Thyroid gland (tissue), 4 donors: ENCODE measurements at regions not wholly inside any gene's neighbourhood (a gene's known extent, or its start where the extent isn't known, plus 50 kb on each side); places are given as distances from the start of the nearest gene placed in this dataset.
A peak's percentile ranks its signal among the peaks of the same experiment; 100 is the strongest.

Experiments used
- DNase-seq, 2 donors: peaks; one replicate each; pipeline ENCODE4 v3.0.0-alpha.2; 2019
- H3K27ac ChIP-seq, 3 donors: fragments of 200-600 bp; sonication (generic); 1 replicate in 2 of 3; 2 replicates in 1 of 3; pipeline ENCODE4 v1.5.1; 2016 to 2019; ENCODE audit warnings: mild to moderate bottlenecking in 1 of 3, moderate library complexity in 1 of 3
- H3K27me3 ChIP-seq: fragments of 200-600 bp; sonication (generic); one replicate; pipeline ENCODE4 v1.5.1; 2019
- H3K36me3 ChIP-seq, 2 donors: fragments of 200-600 bp; sonication (generic); one replicate each; pipeline ENCODE4 v1.5.1; 2016 to 2019
- H3K4me1 ChIP-seq, 2 donors: fragments of 200-600 bp; sonication (generic); one replicate each; pipeline ENCODE4 v1.5.1; 2017 to 2019
- H3K4me3 ChIP-seq, 3 donors: fragments of 200-600 bp; sonication (generic); replicated peaks in 1 of 3; 1 replicate in 2 of 3; 2 replicates in 1 of 3; pipeline ENCODE4 v1.5.1; 2016; ENCODE audit warnings: mild to moderate bottlenecking in 1 of 3
- H3K9me3 ChIP-seq: fragments of 200-600 bp; sonication (generic); one replicate; pipeline ENCODE4 v1.5.1; 2017
- CTCF ChIP-seq, 6 experiments: fragments of 200-600 bp in 3 of 6; fragments of 450-650 bp in 3 of 6; sonication (generic) in 3 of 6; IDR thresholded peaks; one replicate each; pipeline ENCODE4 v1.5.1; 2016 to 2019; ENCODE audit warnings: antibody characterized with exemption in 6 of 6, mild to moderate bottlenecking in 2 of 6, inconsistent platforms in 1 of 6, moderate library complexity in 1 of 6
- POLR2A ChIP-seq, 2 donors: fragments of 450-650 bp; IDR thresholded peaks; one replicate each; pipeline ENCODE4 v1.6.1; 2017; ENCODE audit warnings: antibody characterized with exemption in 2 of 2, mild to moderate bottlenecking in 2 of 2, moderate library complexity in 1 of 2
- WGBS, 2 donors: methylation state at CpG; one replicate each; pipeline ENCODE4 v1.1.5; 2017; 5-methylcytosine and 5-hydroxymethylcytosine counted together
- intact Hi-C: fragments of 100-400 bp; cut with DNase I; formaldehyde crosslinking; loops from one replicate; pipeline ENCODE4 v1.15.1; 2023

- Histone ChIP-seq H3K27me3 (no peaks in the 10 kb centered on the region), H3K4me1 (no peaks in the 10 kb centered on the region), H3K36me3 (no peaks in the 10 kb centered on the region), H3K9me3 (no peaks in the 10 kb centered on the region), H3K4me3 (no peak overlapping the region), H3K27ac (no peak overlapping the region)
- intact Hi-C loops, result no loop called here
- WGBS, 2 donors, result 84 to 90% methylated on average over 7 of the region's 7 CpGs
- DNase-seq, result no peak
- no peak for TF ChIP-seq POLR2A (IDR thresholded peaks at IDR 0.05)
- no peak for TF ChIP-seq CTCF (IDR thresholded peaks at IDR 0.05)
Measured at GRCh38 chr3:144912968-144913367, 941.3 kb downstream of the DIPK2A start.

- TF ChIP-seq CTCF (IDR thresholded peaks at IDR 0.05) (no peak), POLR2A (IDR thresholded peaks at IDR 0.05) (no peak)
- Histone ChIP-seq H3K9me3 (no peaks in the 10 kb centered on the region), H3K4me3 (no peak overlapping the region), H3K27ac (no peak overlapping the region), H3K36me3 (no peaks in the 10 kb centered on the region), H3K27me3 (no peaks in the 10 kb centered on the region), H3K4me1 (no peaks in the 10 kb centered on the region)
- DNase-seq, result no peak
- 83 to 85% methylated on average over 5 of the region's 5 CpGs for WGBS, 2 donors
- intact Hi-C loops, result no loop called here
Measured at GRCh38 chr3:144915202-144915601, 943.6 kb downstream of the DIPK2A start.

GRCh38 chr3:144921710-144922109 is 950.1 kb downstream of the DIPK2A start:
- TF ChIP-seq POLR2A (IDR thresholded peaks at IDR 0.05) (no peak), CTCF (IDR thresholded peaks at IDR 0.05) (no peak)
- intact Hi-C loops, result no loop called here
- no peak overlapping the region for H3K27ac ChIP-seq
- H3K4me1 ChIP-seq, result no peaks in the 10 kb centered on the region
- no peak overlapping the region for H3K4me3 ChIP-seq
- peak; percentile 13 to 26 for DNase-seq
- no peaks in the 10 kb centered on the region for H3K27me3 ChIP-seq
- H3K36me3 ChIP-seq, result no peaks in the 10 kb centered on the region
- WGBS, 2 donors, result 30 to 43% methylated on average over 3 to 4 of the region's 4 CpGs
- H3K9me3 ChIP-seq, result no peaks in the 10 kb centered on the region

GRCh38 chr3:144923046-144923775 is 951.6 kb downstream of the DIPK2A start:
- DNase-seq, result no peak
- Histone ChIP-seq H3K4me1 (no peaks in the 10 kb centered on the region), H3K36me3 (no peaks in the 10 kb centered on the region), H3K27ac (no peak overlapping the region), H3K9me3 (no peaks in the 10 kb centered on the region), H3K4me3 (no peak overlapping the region), H3K27me3 (no peaks in the 10 kb centered on the region)
- 41 to 49% methylated on average over 3 of the region's 3 CpGs for WGBS, 2 donors
- intact Hi-C loops, result no loop called here
- TF ChIP-seq POLR2A (IDR thresholded peaks at IDR 0.05) (no peak), CTCF (IDR thresholded peaks at IDR 0.05) (no peak)

- Histone ChIP-seq H3K36me3 (no peaks in the 10 kb centered on the region), H3K27me3 (no peaks in the 10 kb centered on the region), H3K27ac (no peak overlapping the region), H3K4me1 (no peaks in the 10 kb centered on the region), H3K4me3 (no peak overlapping the region), H3K9me3 (no peaks in the 10 kb centered on the region)
- intact Hi-C loops, result no loop called here
- WGBS, 2 donors, result 92 to 96% methylated on average over 2 of the region's 2 CpGs
- no peak for DNase-seq
- TF ChIP-seq POLR2A (IDR thresholded peaks at IDR 0.05), result no peak
- no peak for TF ChIP-seq CTCF (IDR thresholded peaks at IDR 0.05)
Measured at GRCh38 chr3:144930431-144930830, 958.8 kb downstream of the DIPK2A start.
